ENCODE measurements at regions not wholly inside any gene's neighbourhood (a gene's known extent, or its start where the extent isn't known, plus 50 kb on each side); places are given as distances from the start of the nearest gene placed in this dataset.

- DNase-seq (ENCODE audit: low spot score), result no peak
These were observed 252.7 kb upstream of the SHH start for GRCh38 chr7:156064971-156065386.

GRCh38 chr7:156063241-156063810 lies 251.1 kb upstream of the SHH start:
- no peak for DNase-seq (ENCODE audit: low spot score)
- Histone ChIP-seq H3K27ac (no peak overlapping the region), H3K4me3 (no peak overlapping the region)
- TF ChIP-seq, protein P1, sequence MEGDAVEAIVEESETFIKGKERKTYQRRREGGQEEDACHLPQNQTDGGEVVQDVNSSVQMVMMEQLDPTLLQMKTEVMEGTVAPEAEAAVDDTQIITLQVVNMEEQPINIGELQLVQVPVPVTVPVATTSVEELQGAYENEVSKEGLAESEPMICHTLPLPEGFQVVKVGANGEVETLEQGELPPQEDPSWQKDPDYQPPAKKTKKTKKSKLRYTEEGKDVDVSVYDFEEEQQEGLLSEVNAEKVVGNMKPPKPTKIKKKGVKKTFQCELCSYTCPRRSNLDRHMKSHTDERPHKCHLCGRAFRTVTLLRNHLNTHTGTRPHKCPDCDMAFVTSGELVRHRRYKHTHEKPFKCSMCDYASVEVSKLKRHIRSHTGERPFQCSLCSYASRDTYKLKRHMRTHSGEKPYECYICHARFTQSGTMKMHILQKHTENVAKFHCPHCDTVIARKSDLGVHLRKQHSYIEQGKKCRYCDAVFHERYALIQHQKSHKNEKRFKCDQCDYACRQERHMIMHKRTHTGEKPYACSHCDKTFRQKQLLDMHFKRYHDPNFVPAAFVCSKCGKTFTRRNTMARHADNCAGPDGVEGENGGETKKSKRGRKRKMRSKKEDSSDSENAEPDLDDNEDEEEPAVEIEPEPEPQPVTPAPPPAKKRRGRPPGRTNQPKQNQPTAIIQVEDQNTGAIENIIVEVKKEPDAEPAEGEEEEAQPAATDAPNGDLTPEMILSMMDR (IDR thresholded peaks at IDR 0.05), result no peak

More at GRCh38 chr7:156064971-156065386, 252.7 kb upstream of the SHH start:
- TF ChIP-seq, protein P1 (IDR thresholded peaks at IDR 0.05), result no peak
- no peak overlapping the region for H3K27ac ChIP-seq
- H3K4me3 ChIP-seq, result no peak overlapping the region

- Histone ChIP-seq H3K4me3 (no peak overlapping the region), H3K27ac (no peak overlapping the region)
- TF ChIP-seq, protein P1 (IDR thresholded peaks at IDR 0.05), result no peak
- DNase-seq (ENCODE audit: low spot score), result no peak
These were observed 250.0 kb upstream of the SHH start for GRCh38 chr7:156062286-156062685.

GRCh38 chr7:156061689-156062255 lies 249.5 kb upstream of the SHH start:
- Histone ChIP-seq H3K4me3 (no peak overlapping the region), H3K27ac (no peak overlapping the region)
- no peak for DNase-seq (ENCODE audit: low spot score)
- TF ChIP-seq, protein P1 (IDR thresholded peaks at IDR 0.05), result no peak

GRCh38 chr7:156060925-156061324 lies 248.7 kb upstream of the SHH start:
- TF ChIP-seq, protein P1 (IDR thresholded peaks at IDR 0.05), result no peak
- Histone ChIP-seq H3K27ac (no peak overlapping the region), H3K4me3 (no peak overlapping the region)
- DNase-seq (ENCODE audit: low spot score), result no peak

DNA sequence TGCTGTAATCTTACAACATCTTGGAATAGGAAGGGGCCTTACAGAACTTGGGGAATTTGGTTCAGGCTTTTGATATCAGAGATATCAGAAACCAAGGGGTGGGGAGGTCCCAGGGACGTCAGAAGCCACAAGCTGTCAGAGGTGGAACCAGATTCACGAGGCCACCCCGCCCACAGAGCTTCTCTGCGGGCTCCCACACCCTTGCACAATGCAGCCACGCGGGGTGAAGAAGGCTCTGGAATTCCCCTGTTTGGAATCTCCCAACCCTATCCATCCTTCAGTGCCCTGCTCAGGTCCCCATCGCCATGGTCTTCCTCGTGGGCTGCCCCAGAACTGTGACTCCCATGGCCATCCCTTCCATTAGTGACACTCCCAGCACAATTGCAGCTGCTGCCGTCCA lies 247.1 kb upstream of the SHH start:
- Histone ChIP-seq H3K4me3 (no peak overlapping the region), H3K27ac (no peak overlapping the region)
- TF ChIP-seq, protein P1 (IDR thresholded peaks at IDR 0.05), result no peak
- DNase-seq (ENCODE audit: low spot score), result no peak

DNA sequence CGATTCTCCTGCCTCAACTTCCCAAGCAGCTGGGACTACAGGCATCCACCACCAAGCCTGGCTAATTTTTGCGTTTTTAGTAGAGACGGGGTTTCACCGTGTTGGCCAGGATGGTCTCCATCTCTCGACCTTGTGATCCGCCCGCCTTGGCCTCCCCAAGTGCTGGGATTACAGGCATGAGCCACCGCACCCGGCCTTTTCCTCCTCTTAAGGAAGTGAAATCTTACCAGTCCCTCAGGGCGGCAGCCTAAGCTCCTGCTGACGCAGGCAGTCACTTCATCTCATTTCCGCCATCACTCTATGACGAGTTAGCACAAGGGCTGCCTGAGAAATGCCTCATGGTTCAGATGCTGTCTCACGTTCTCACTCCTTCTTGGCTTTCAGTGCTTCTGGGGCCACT lies 246.0 kb upstream of the SHH start:
- DNase-seq (ENCODE audit: low spot score), result no peak
- H3K4me3 ChIP-seq, result no peak overlapping the region

More for the DNA sequence above, 246.0 kb upstream of the SHH start:
- TF ChIP-seq, protein P1 (IDR thresholded peaks at IDR 0.05), result no peak
- no peak overlapping the region for H3K27ac ChIP-seq

Measured in coronary artery (tissue), 2 donors.